SU-DHL-6 (cell line): ENCODE measurements at regions not wholly inside any gene's neighbourhood (a gene's known extent, or its start where the extent isn't known, plus 50 kb on each side); places are given as distances from the start of the nearest gene placed in this dataset.

ENCODE experiments used
- H2AFZ ChIP-seq: fragments of 200-600 bp; sonication (generic); 2 replicates; pipeline ENCODE4 v1.6.1; 2014; ENCODE audit warnings: low read depth, mild to moderate bottlenecking, moderate library complexity, mixed read lengths, antibody characterized with exemption, low read length; ENCODE audit not compliant: severe bottlenecking
- H3F3A ChIP-seq: fragments of 200-600 bp; shearing (Covaris generic); 2 replicates; pipeline ENCODE4 v1.6.0; 2016; ENCODE audit warnings: antibody characterized with exemption, mild to moderate bottlenecking; ENCODE audit not compliant: insufficient read depth
- H3K27ac ChIP-seq: fragments of 200-600 bp; sonication (generic); 2 replicates; pipeline ENCODE4 v1.5.1; 2016; ENCODE audit warnings: low read depth, mild to moderate bottlenecking, low read length, moderate library complexity, mixed read lengths
- H3K27me3 ChIP-seq: fragments of 200-600 bp; sonication (generic), shearing (Covaris generic); 2 replicates; pipeline ENCODE4 v1.6.0; 2014; ENCODE audit warnings: mild to moderate bottlenecking, low read length
- H3K36me3 ChIP-seq: fragments of 200-600 bp; sonication (generic); 2 replicates; pipeline ENCODE4 v1.6.1; 2014; ENCODE audit warnings: mild to moderate bottlenecking, low read length, mixed read lengths
- H3K4me2 ChIP-seq: fragments of 300-600, 200-600 bp; shearing (Covaris generic), sonication (generic); 2 replicates; pipeline ENCODE4 v1.6.0; 2014; ENCODE audit warnings: low read length, low read depth, mild to moderate bottlenecking; ENCODE audit not compliant: poor library complexity, severe bottlenecking
- H3K4me3 ChIP-seq: fragments of 200-600 bp; sonication (generic); 2 replicates; pipeline ENCODE4 v1.5.1; 2014; ENCODE audit warnings: antibody characterized with exemption, low read length, mild to moderate bottlenecking, mixed read lengths; ENCODE audit not compliant: insufficient read depth, poor library complexity, severe bottlenecking
- H3K79me2 ChIP-seq: fragments of 200-600 bp; sonication (generic); 2 replicates; pipeline ENCODE4 v1.6.1; 2014; ENCODE audit warnings: mild to moderate bottlenecking, low read length, moderate library complexity; ENCODE audit not compliant: insufficient read depth
- H3K9ac ChIP-seq: fragments of 200-600 bp; sonication (generic); 2 replicates; pipeline ENCODE4 v1.7.0; 2014; ENCODE audit warnings: mild to moderate bottlenecking, low read length
- H3K9me2 ChIP-seq: fragments of 200-600 bp; sonication (generic); replicated peaks from 2 replicates; pipeline ENCODE4 v1.6.1; 2014; ENCODE audit warnings: low read length; ENCODE audit not compliant: insufficient read depth
- H3K9me3 ChIP-seq: fragments of 200-600 bp; sonication (generic); 2 replicates; pipeline ENCODE4 v1.6.1; 2014; ENCODE audit warnings: low read length, mixed read lengths; ENCODE audit not compliant: insufficient read depth
- H4K20me1 ChIP-seq: fragments of 200-600 bp; sonication (generic); 2 replicates; pipeline ENCODE4 v1.6.1; 2014; ENCODE audit warnings: low read depth, mild to moderate bottlenecking, antibody characterized with exemption, low read length, moderate library complexity, mixed read lengths
- CTCF ChIP-seq: fragments of 200-600 bp; sonication (generic); IDR thresholded peaks from one replicate; pipeline ENCODE4 v1.5.1; 2017; ENCODE audit warnings: antibody characterized with exemption, mild to moderate bottlenecking, low read length, moderate library complexity; ENCODE audit not compliant: insufficient read depth, poor library complexity, severe bottlenecking
- EZH2phosphoT487 ChIP-seq: fragments of 200-600 bp; sonication (generic), shearing (Covaris generic); conservative IDR thresholded peaks from 2 replicates; pipeline ENCODE4 v1.6.1; 2018; ENCODE audit warnings: mild to moderate bottlenecking, antibody characterized with exemption, low read length, moderate library complexity, mixed read lengths

GRCh38 chr11:90701716-90702115 lies 478.9 kb upstream of the CHORDC1 start:
- Histone ChIP-seq H3K9me2 (no peaks in the 10 kb centered on the region), H3K27ac (no peak overlapping the region), H3K79me2 (no peaks in the 10 kb centered on the region), H3K36me3 (no peaks in the 10 kb centered on the region), H3K4me3 (no peak overlapping the region), H2AFZ (no peak overlapping the region), H3K27me3 (no peaks in the 10 kb centered on the region), H3K9me3 (no peaks in the 10 kb centered on the region), H3K4me2 (no peak overlapping the region), H3K9ac (no peak overlapping the region), H4K20me1 (no peaks in the 10 kb centered on the region), H3F3A (no peaks in the 10 kb centered on the region)
- no peak for TF ChIP-seq CTCF
- no peak for TF ChIP-seq EZH2phosphoT487

GRCh38 chr11:90700789-90701439 lies 478.1 kb upstream of the CHORDC1 start:
- TF ChIP-seq CTCF (no peak), EZH2phosphoT487 (no peak)
- H3K9me2 ChIP-seq, result no peaks in the 10 kb centered on the region

GRCh38 chr11:90699791-90700400 lies 477.0 kb upstream of the CHORDC1 start:
- H3F3A ChIP-seq, result no peaks in the 10 kb centered on the region
- H3K27me3 ChIP-seq, result no peaks in the 10 kb centered on the region
- no peaks in the 10 kb centered on the region for H3K79me2 ChIP-seq
- H3K4me2 ChIP-seq, result no peak overlapping the region
- H3K9me3 ChIP-seq, result no peaks in the 10 kb centered on the region
- no peaks in the 10 kb centered on the region for H3K9me2 ChIP-seq
- no peak overlapping the region for H3K9ac ChIP-seq
- H3K4me3 ChIP-seq, result no peak overlapping the region
- H4K20me1 ChIP-seq, result no peaks in the 10 kb centered on the region
- TF ChIP-seq EZH2phosphoT487 (no peak), CTCF (no peak)
- no peak overlapping the region for H2AFZ ChIP-seq
- no peak overlapping the region for H3K27ac ChIP-seq
- H3K36me3 ChIP-seq, result no peaks in the 10 kb centered on the region

More at GRCh38 chr11:90700789-90701439, 478.1 kb upstream of the CHORDC1 start:
- no peak overlapping the region for H3K9ac ChIP-seq
- H3K4me2 ChIP-seq, result no peak overlapping the region
- H3K27me3 ChIP-seq, result no peaks in the 10 kb centered on the region
- H3F3A ChIP-seq, result no peaks in the 10 kb centered on the region
- no peaks in the 10 kb centered on the region for H3K79me2 ChIP-seq
- H3K9me3 ChIP-seq, result no peaks in the 10 kb centered on the region
- no peaks in the 10 kb centered on the region for H3K36me3 ChIP-seq
- H4K20me1 ChIP-seq, result no peaks in the 10 kb centered on the region
- no peak overlapping the region for H3K27ac ChIP-seq
- H2AFZ ChIP-seq, result no peak overlapping the region
- H3K4me3 ChIP-seq, result no peak overlapping the region
